Panc1 (cell line): ENCODE measurements at regions not wholly inside any gene's neighbourhood (a gene's known extent, or its start where the extent isn't known, plus 50 kb on each side); places are given as distances from the start of the nearest gene placed in this dataset.

Experiments used
- ATAC-seq: fragments of 200-7000 bp; cut with Tn5 transposase; 2 replicates; pipeline ENCODE4 v1.9.1; 2020; ENCODE audit warnings: mild to moderate bottlenecking, moderate library complexity
- BruUV-seq: library from RNA; stranded (reverse); fragments of 400-500 nt; replicated peaks from 2 replicates; lab custom pipeline; 2021; lab: Mats Ljungman, UMichigan
- CTCF ChIA-PET: fragments of 300-600 bp; sonication (Branson Sonifier 250); formaldehyde crosslinking; loops from one replicate; lab custom pipeline; 2022; ENCODE audit warnings: antibody characterized with exemption; lab: Charles Lee
- POLR2A ChIA-PET: fragments of 300-600 bp; sonication (Branson Sonifier 250); formaldehyde crosslinking; loops from one replicate; lab custom pipeline; 2022; ENCODE audit warnings: antibody characterized with exemption; lab: Charles Lee
- DNase-seq: peaks from one replicate; pipeline ENCODE4 v3.0.0-alpha.2; 2010; ENCODE audit warnings: low read depth, low spot score
- H3K27ac ChIP-seq: 2 replicates; pipeline ENCODE4 v1.5.1; 2011; ENCODE audit warnings: mild to moderate bottlenecking, low read length, inconsistent platforms
- H3K27me3 ChIP-seq: fragments of 200-500 bp; sonication (Bioruptor generic); 2 replicates; pipeline ENCODE4 v1.6.0; 2014; ENCODE audit warnings: low read length, inconsistent platforms; ENCODE audit not compliant: control insufficient read depth, insufficient read depth
- H3K36me3 ChIP-seq: fragments of 200-500 bp; sonication (Bioruptor generic); 2 replicates; pipeline ENCODE4 v1.5.1; 2014; ENCODE audit warnings: inconsistent platforms, mild to moderate bottlenecking, low read length, moderate library complexity; ENCODE audit not compliant: control insufficient read depth, insufficient read depth
- H3K4me1 ChIP-seq: 2 replicates; pipeline ENCODE4 v1.5.1; 2011; ENCODE audit warnings: inconsistent platforms, mild to moderate bottlenecking, low read length, moderate library complexity; ENCODE audit not compliant: control insufficient read depth, insufficient read depth
- H3K4me3 ChIP-seq, 2 experiments: 2 replicates each; pipeline ENCODE4 v1.5.1; 2011 to 2012; ENCODE audit warnings: low read depth in 2 of 2, low read length in 2 of 2, mild to moderate bottlenecking in 2 of 2, inconsistent platforms in 1 of 2, moderate library complexity in 1 of 2
- H3K9me3 ChIP-seq: fragments of 200-500 bp; sonication (Bioruptor generic); 2 replicates; pipeline ENCODE4 v1.5.1; 2014; ENCODE audit warnings: low read depth, mild to moderate bottlenecking, inconsistent platforms, low read length, moderate library complexity; ENCODE audit not compliant: control insufficient read depth, insufficient read depth
- CTCF ChIP-seq: fragments of 450-650 bp; IDR thresholded peaks from 2 replicates; pipeline ENCODE4 v1.5.1; 2017; ENCODE audit warnings: mild to moderate bottlenecking
- POLR2AphosphoS5 ChIP-seq: IDR thresholded peaks from 2 replicates; pipeline ENCODE4 v1.6.1; 2012; ENCODE audit warnings: mild to moderate bottlenecking, low read depth, low read length, moderate library complexity
- REST ChIP-seq, 2 experiments: IDR thresholded peaks; 2 replicates each; pipeline ENCODE4 v1.6.1; 2011 to 2012; ENCODE audit warnings: low read depth in 2 of 2, control low read depth in 1 of 2, low read length in 1 of 2, mild to moderate bottlenecking in 1 of 2, moderate library complexity in 1 of 2; ENCODE audit not compliant: insufficient read depth in 1 of 2
- SIN3A ChIP-seq: IDR thresholded peaks from 2 replicates; pipeline ENCODE4 v1.6.1; 2012; ENCODE audit warnings: low read depth, mild to moderate bottlenecking, low read length, moderate library complexity, borderline replicate concordance; ENCODE audit not compliant: insufficient read depth
- TCF7L2 ChIP-seq: IDR thresholded peaks from 2 replicates; pipeline ENCODE4 v1.6.1; 2011; ENCODE audit warnings: mild to moderate bottlenecking, low read depth, low read length, inconsistent platforms
- in situ Hi-C: cut with HindIII; loops from 2 replicates; pipeline ENCODE4 v1.10.0; 2016; ENCODE audit warnings: low sequenced_read_pairs, low pct_unique_long_range_greater_than_20kb
- intact Hi-C: fragments of 100-400 bp; cut with micrococcal nuclease; formaldehyde crosslinking; loops from one replicate; pipeline ENCODE4 v1.10.0; 2022; ENCODE audit not compliant: unreplicated experiment

GRCh38 chr11:98104249-98104648 lies 916.5 kb upstream of the CNTN5 start:
- Histone ChIP-seq H3K4me3 (no peak overlapping the region), H3K36me3 (no peaks in the 10 kb centered on the region), H3K4me1 (no peaks in the 10 kb centered on the region), H3K9me3 (peaks cover 3% of the 10 kb centered on the region; the same call in 1 of the 2 replicates), H3K27ac (no peak overlapping the region), H3K27me3 (no peaks in the 10 kb centered on the region)
- intact Hi-C loops, result no loop called here
- no peak for DNase-seq
- ChIA-PET CTCF (no interaction called here), POLR2A (no interaction called here)
- in situ Hi-C loops, result no loop called here
- no peak for ATAC-seq
- BruUV-seq, result no TSS peak
- no peak for TF ChIP-seq POLR2AphosphoS5
- no peak for TF ChIP-seq SIN3A
- no peak for TF ChIP-seq REST (IDR thresholded peaks at IDR 0.05; ENCODE audit: insufficient read depth in 1 of 2, low read depth in 2 of 2, low read length in 1 of 2)
- no peak for TF ChIP-seq TCF7L2
- no peak for TF ChIP-seq CTCF

GRCh38 chr11:98107736-98108135 lies 913.0 kb upstream of the CNTN5 start:
- in situ Hi-C loops, result no loop called here

More at GRCh38 chr11:98107736-98108135, 913.0 kb upstream of the CNTN5 start:
- intact Hi-C loops, result no loop called here
- CTCF ChIA-PET, result interaction anchor here (0.6 kb wide), 1 partner anchor 483 kb away, joined by 3 read pairs; no protein-coding TSS in a partner anchor
- no peak for DNase-seq
- Histone ChIP-seq H3K36me3 (no peaks in the 10 kb centered on the region), H3K4me3 (no peak overlapping the region), H3K4me1 (no peaks in the 10 kb centered on the region), H3K27me3 (no peaks in the 10 kb centered on the region), H3K9me3 (no peaks in the 10 kb centered on the region), H3K27ac (no peak overlapping the region)
- BruUV-seq, result no TSS peak
- no peak for ATAC-seq
- TF ChIP-seq REST (IDR thresholded peaks at IDR 0.05; ENCODE audit: insufficient read depth in 1 of 2, low read depth in 2 of 2, low read length in 1 of 2), result no peak
- TF ChIP-seq SIN3A, result no peak
- TF ChIP-seq POLR2AphosphoS5, result no peak
- TF ChIP-seq CTCF, result no peak
- no peak for TF ChIP-seq TCF7L2
- POLR2A ChIA-PET, result no interaction called here
